OCI-LY3 (cell line): ENCODE measurements at regions not wholly inside any gene's neighbourhood (a gene's known extent, or its start where the extent isn't known, plus 50 kb on each side); places are given as distances from the start of the nearest gene placed in this dataset.

Experiments
- H2AFZ ChIP-seq: fragments of 200-600, 300-600 bp; shearing (Covaris generic); 2 replicates; pipeline ENCODE4 v1.6.0; 2014; ENCODE audit warnings: antibody characterized with exemption, low read depth, low read length
- H3K27ac ChIP-seq: fragments of 200-600, 300-600 bp; sonication (generic); 2 replicates; pipeline ENCODE4 v1.5.1; 2014; ENCODE audit warnings: mild to moderate bottlenecking, low read length, moderate library complexity, mixed read lengths
- H3K27me3 ChIP-seq: fragments of 200-600, 300-600 bp; sonication (generic); 2 replicates; pipeline ENCODE4 v1.6.1; 2014; ENCODE audit warnings: low read depth, low read length, mixed read lengths
- H3K36me3 ChIP-seq: fragments of 200-600, 300-600 bp; sonication (generic); replicated peaks from 2 replicates; pipeline ENCODE3; 2014; ENCODE audit warnings: low read depth, low read length, mixed read lengths
- H3K4me1 ChIP-seq: fragments of 300-600, 200-600 bp; sonication (generic); 2 replicates; pipeline ENCODE4 v1.6.1; 2014; ENCODE audit warnings: low read length, mixed read lengths
- H3K4me2 ChIP-seq: fragments of 200-600, 300-600 bp; sonication (generic); 2 replicates; pipeline ENCODE4 v1.6.1; 2014; ENCODE audit warnings: low read length, mixed read lengths
- H3K4me3 ChIP-seq: fragments of 300-600, 200-600 bp; sonication (generic); 2 replicates; pipeline ENCODE4 v1.5.1; 2014; ENCODE audit warnings: antibody characterized with exemption, mild to moderate bottlenecking, low read length, moderate library complexity
- H3K79me2 ChIP-seq: fragments of 300-600, 200-600 bp; shearing (Covaris generic); 2 replicates; pipeline ENCODE4 v1.6.1; 2014; ENCODE audit warnings: mild to moderate bottlenecking, low read length, mixed read lengths
- H3K9ac ChIP-seq: fragments of 300-600, 200-600 bp; shearing (Covaris generic); 2 replicates; pipeline ENCODE4 v1.6.0; 2014; ENCODE audit warnings: mild to moderate bottlenecking, low read length, moderate library complexity
- H3K9me3 ChIP-seq: fragments of 200-600, 300-600 bp; shearing (Covaris generic); 2 replicates; pipeline ENCODE4 v1.6.1; 2014; ENCODE audit warnings: low read length, mixed read lengths; ENCODE audit not compliant: insufficient read depth
- H4K20me1 ChIP-seq: fragments of 200-600, 300-600 bp; sonication (generic); 2 replicates; pipeline ENCODE4 v1.6.1; 2016; ENCODE audit warnings: low read length, mixed read lengths; ENCODE audit not compliant: insufficient read depth
- CTCF ChIP-seq: fragments of 200-600, 300-600 bp; sonication (generic); IDR thresholded peaks from 2 replicates; pipeline ENCODE4 v1.5.1; 2014; ENCODE audit warnings: antibody characterized with exemption, low read length, low read depth
- EZH2phosphoT487 ChIP-seq: fragments of 200-600 bp; shearing (Covaris generic); IDR thresholded peaks from 2 replicates; pipeline ENCODE4 v1.6.1; 2018; ENCODE audit warnings: antibody characterized with exemption, mixed run types, low read depth

- H3K36me3 ChIP-seq, result no peaks in the 10 kb centered on the region
- H3K4me3 ChIP-seq, result no peak overlapping the region
- no peaks in the 10 kb centered on the region for H3K79me2 ChIP-seq
- H3K4me1 ChIP-seq, result peaks cover 9% of the 10 kb centered on the region
- no peak overlapping the region for H2AFZ ChIP-seq
- no peak overlapping the region for H3K9ac ChIP-seq
- no peak overlapping the region for H3K27ac ChIP-seq
- H3K9me3 ChIP-seq, result no peaks in the 10 kb centered on the region
- no peak overlapping the region for H3K4me2 ChIP-seq
- H4K20me1 ChIP-seq, result no peaks in the 10 kb centered on the region
- no peak for TF ChIP-seq CTCF
- TF ChIP-seq EZH2phosphoT487, result no peak
- no peaks in the 10 kb centered on the region for H3K27me3 ChIP-seq
These were observed 1042.2 kb downstream of the DIAPH3 start for GRCh38 chr13:59121507-59121906.

GRCh38 chr13:59126474-59126873 is 1037.3 kb downstream of the DIAPH3 start:
- Histone ChIP-seq H3K79me2 (no peaks in the 10 kb centered on the region), H3K4me1 (no peaks in the 10 kb centered on the region), H2AFZ (no peak overlapping the region), H3K36me3 (no peaks in the 10 kb centered on the region), H4K20me1 (no peaks in the 10 kb centered on the region), H3K9ac (no peak overlapping the region), H3K27me3 (no peaks in the 10 kb centered on the region), H3K4me2 (no peak overlapping the region), H3K9me3 (no peaks in the 10 kb centered on the region), H3K4me3 (no peak overlapping the region), H3K27ac (no peak overlapping the region)
- TF ChIP-seq EZH2phosphoT487 (no peak), CTCF (no peak)

- Histone ChIP-seq H4K20me1 (no peaks in the 10 kb centered on the region), H3K27ac (no peak overlapping the region), H2AFZ (peak overlapping the region; percentile 75), H3K36me3 (no peaks in the 10 kb centered on the region), H3K4me3 (no peak overlapping the region), H3K9ac (no peak overlapping the region), H3K27me3 (no peaks in the 10 kb centered on the region), H3K79me2 (no peaks in the 10 kb centered on the region), H3K4me1 (no peaks in the 10 kb centered on the region), H3K9me3 (no peaks in the 10 kb centered on the region), H3K4me2 (no peak overlapping the region)
- TF ChIP-seq EZH2phosphoT487 (no peak), CTCF (no peak)
These were observed 1029.8 kb downstream of the DIAPH3 start for GRCh38 chr13:59133903-59134302.

DNA sequence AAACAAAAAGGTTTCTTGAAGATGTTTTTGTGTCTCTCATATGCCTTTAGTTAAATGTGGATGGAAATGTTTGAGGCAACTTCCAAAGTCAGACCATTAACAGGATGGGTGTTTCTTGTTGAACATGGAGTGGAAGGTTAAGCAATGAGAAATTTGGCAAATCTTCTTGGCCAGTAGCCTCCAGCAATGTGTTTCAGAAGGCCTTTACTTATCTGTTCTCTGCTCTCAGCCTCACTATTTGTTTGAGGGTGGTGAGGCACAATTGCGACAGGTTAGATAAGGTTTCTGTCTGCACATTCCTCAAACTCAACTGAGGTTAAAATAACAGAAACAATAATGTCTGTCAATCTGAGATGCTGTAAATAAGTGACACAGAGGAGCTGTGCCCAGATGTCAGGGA is 1019.0 kb downstream of the DIAPH3 start:
- Histone ChIP-seq H3K4me3 (no peak overlapping the region), H3K27ac (no peak overlapping the region), H3K4me1 (no peaks in the 10 kb centered on the region), H3K27me3 (no peaks in the 10 kb centered on the region), H4K20me1 (no peaks in the 10 kb centered on the region), H3K36me3 (no peaks in the 10 kb centered on the region), H3K9me3 (no peaks in the 10 kb centered on the region), H3K9ac (no peak overlapping the region), H3K4me2 (no peak overlapping the region), H2AFZ (no peak overlapping the region), H3K79me2 (no peaks in the 10 kb centered on the region)
- TF ChIP-seq EZH2phosphoT487, result no peak
- TF ChIP-seq CTCF, result no peak
